Endothelial cell of umbilical vein (primary cell): ENCODE measurements at regions not wholly inside any gene's neighbourhood (a gene's known extent, or its start where the extent isn't known, plus 50 kb on each side); places are given as distances from the start of the nearest gene placed in this dataset.

Experiments used
- BruUV-seq: library from RNA; stranded (reverse); fragments of 400-500 nt; replicated peaks from 2 replicates; lab custom pipeline; 2021; lab: Mats Ljungman, UMichigan
- CTCF ChIA-PET: fragments of 300-600, 350-600 bp; sonication (Branson Sonifier 250); formaldehyde crosslinking; loops from one replicate; lab custom pipeline; 2021; ENCODE audit warnings: antibody characterized with exemption, inconsistent platforms; lab: Charles Lee
- POLR2A ChIA-PET: fragments of 300-600, 350-600 bp; sonication (Branson Sonifier 250); formaldehyde crosslinking; loops from one replicate; lab custom pipeline; 2021; ENCODE audit warnings: antibody characterized with exemption, inconsistent platforms; lab: Charles Lee
- DNase-seq: peaks from one replicate; pipeline ENCODE4 v3.0.0-alpha.2; 2011; ENCODE audit warnings: low read depth, low spot score
- FAIRE-seq: peaks from 2 replicates; lab custom pipeline; 2011; peaks lifted over from hg19 to GRCh38; lab: Jason Lieb, UNC
- H2AFZ ChIP-seq: 2 replicates; pipeline ENCODE4 v1.6.0; 2012; ENCODE audit warnings: low read depth, low read length, control low read depth, inconsistent platforms
- H3K27ac ChIP-seq: 2 replicates; pipeline ENCODE4 v1.5.1; 2011; ENCODE audit warnings: low read depth, mild to moderate bottlenecking, control low read depth, low read length, moderate library complexity; ENCODE audit not compliant: insufficient read depth
- H3K27me3 ChIP-seq, 2 experiments: 2 replicates each; pipeline versions ENCODE4 v1.6.0 to v1.6.1; 2011; ENCODE audit warnings: low read length in 2 of 2, mixed read lengths in 1 of 2; ENCODE audit not compliant: control insufficient read depth in 2 of 2, insufficient read depth in 2 of 2
- H3K36me3 ChIP-seq, 2 experiments: 2 replicates in 1 of 2; 3 replicates in 1 of 2; pipeline ENCODE4 v1.5.1; 2011; ENCODE audit warnings: low read length in 2 of 2, mild to moderate bottlenecking in 1 of 2, moderate library complexity in 1 of 2; ENCODE audit not compliant: control insufficient read depth in 2 of 2, insufficient read depth in 2 of 2; ENCODE audit errors: extremely low read depth in 1 of 2
- H3K4me1 ChIP-seq: 3 replicates; pipeline ENCODE4 v1.5.1; 2011; ENCODE audit warnings: mild to moderate bottlenecking, low read length; ENCODE audit not compliant: control insufficient read depth, insufficient read depth; ENCODE audit errors: extremely low read depth
- H3K4me2 ChIP-seq: 2 replicates; pipeline ENCODE4 v1.6.1; 2011; ENCODE audit warnings: low read length, control low read depth, mixed read lengths; ENCODE audit not compliant: insufficient read depth
- H3K4me3 ChIP-seq, 3 experiments: fragments of 200-600 bp in 1 of 3; sonication (generic), shearing (Covaris generic) in 1 of 3; replicated peaks in 1 of 3; 2 replicates each; pipeline ENCODE4 v1.5.1; 2011 to 2016; ENCODE audit warnings: control low read depth in 3 of 3, low read length in 3 of 3, mild to moderate bottlenecking in 2 of 3, inconsistent platforms in 1 of 3, low read depth in 1 of 3, moderate library complexity in 1 of 3; ENCODE audit not compliant: insufficient read depth in 1 of 3
- H3K79me2 ChIP-seq: 2 replicates; pipeline ENCODE4 v1.6.0; 2012; ENCODE audit warnings: low read length, inconsistent platforms; ENCODE audit not compliant: control insufficient read depth, insufficient read depth
- H3K9ac ChIP-seq: replicated peaks from 2 replicates; pipeline ENCODE3; 2011; ENCODE audit warnings: low read length, control low read depth; ENCODE audit not compliant: insufficient read depth; ENCODE audit errors: extremely low read depth
- H3K9me1 ChIP-seq: replicated peaks from 3 replicates; pipeline ENCODE4 v1.6.0; 2011; ENCODE audit warnings: mild to moderate bottlenecking, low read length; ENCODE audit not compliant: control insufficient read depth, insufficient read depth; ENCODE audit errors: extremely low read depth
- H3K9me3 ChIP-seq: replicated peaks from 2 replicates; pipeline ENCODE4 v1.5.1; 2012; ENCODE audit warnings: low read length, inconsistent platforms; ENCODE audit not compliant: control insufficient read depth, insufficient read depth
- H4K20me1 ChIP-seq: replicated peaks from 2 replicates; pipeline ENCODE3; 2011; ENCODE audit warnings: mild to moderate bottlenecking, low read length; ENCODE audit not compliant: control insufficient read depth, insufficient read depth; ENCODE audit errors: extremely low read depth
- EZH2 ChIP-seq: IDR thresholded peaks from 2 replicates; pipeline ENCODE4 v1.6.1; 2012; ENCODE audit warnings: borderline replicate concordance, low read depth, mild to moderate bottlenecking, moderate library complexity, low read length, inconsistent platforms; ENCODE audit not compliant: severe bottlenecking
- FOS ChIP-seq: IDR thresholded peaks from 2 replicates; pipeline ENCODE4 v1.6.1; 2011; ENCODE audit warnings: mild to moderate bottlenecking, low read length, moderate library complexity, borderline replicate concordance; ENCODE audit not compliant: insufficient read depth
- MAX ChIP-seq: IDR thresholded peaks from 2 replicates; pipeline ENCODE4 v1.6.1; 2011; ENCODE audit not compliant: insufficient read depth, insufficient read length
- MYC ChIP-seq: IDR thresholded peaks from one replicate; pipeline ENCODE4 v1.6.1; 2011; ENCODE audit warnings: mild to moderate bottlenecking, low read depth, low read length
- dilution Hi-C: fragments of 300-500 bp; cut with MboI; formaldehyde crosslinking; loops from one replicate; pipeline ENCODE4 v1.15.0; 2019; ENCODE audit warnings: low sequenced_read_pairs; ENCODE audit not compliant: extremely low pct_ligation_motif_present
- intact Hi-C: fragments of 100-400 bp; cut with micrococcal nuclease; formaldehyde crosslinking; loops from one replicate; pipeline ENCODE4 v1.10.0; 2022

GRCh38 chr1:59163268-59164092 lies 133.4 kb upstream of the FGGY start:
- no peak overlapping the region for H2AFZ ChIP-seq
- no peaks in the 10 kb centered on the region for H3K36me3 ChIP-seq
- H3K9me3 ChIP-seq: no peaks in the 10 kb centered on the region
- intact Hi-C loops (no loop called here), dilution Hi-C loops (no loop called here)
- no peaks in the 10 kb centered on the region for H3K9me1 ChIP-seq
- ChIA-PET POLR2A (no interaction called here), CTCF (no interaction called here)
- DNase-seq: peak; percentile 54
- no peaks in the 10 kb centered on the region for H3K27me3 ChIP-seq
- BruUV-seq: no TSS peak
- peak; percentile 46 for FAIRE-seq
- H3K27ac ChIP-seq: no peak overlapping the region
- H3K9ac ChIP-seq: no peak overlapping the region
- no peaks in the 10 kb centered on the region for H3K79me2 ChIP-seq
- H3K4me1 ChIP-seq: no peaks in the 10 kb centered on the region
- H3K4me3 ChIP-seq: no peak overlapping the region
- H4K20me1 ChIP-seq: no peaks in the 10 kb centered on the region
- H3K4me2 ChIP-seq: no peak overlapping the region
- TF ChIP-seq EZH2 (no peak), FOS (no peak)

- Histone ChIP-seq H3K9me3 (no peaks in the 10 kb centered on the region), H3K79me2 (no peaks in the 10 kb centered on the region), H3K27ac (no peak overlapping the region), H3K4me1 (no peaks in the 10 kb centered on the region), H3K4me3 (no peak overlapping the region), H3K9me1 (no peaks in the 10 kb centered on the region), H3K9ac (no peak overlapping the region), H3K27me3 (no peaks in the 10 kb centered on the region), H3K36me3 (no peaks in the 10 kb centered on the region), H3K4me2 (no peak overlapping the region), H4K20me1 (no peaks in the 10 kb centered on the region), H2AFZ (no peak overlapping the region)
- DNase-seq (no peak), FAIRE-seq (no peak)
- intact Hi-C loops (no loop called here), dilution Hi-C loops (no loop called here)
- TF ChIP-seq MAX (no peak), MYC (no peak)
- BruUV-seq: no TSS peak
- ChIA-PET CTCF (interaction anchor here (1.3 kb wide), 1 partner anchor 9 kb away, joined by 5 read pairs; no protein-coding TSS in a partner anchor), POLR2A (no interaction called here)
These were observed 132.5 kb upstream of the FGGY start for GRCh38 chr1:59164371-59164770.
